CD14-positive monocyte (primary cell): ENCODE measurements at regions not wholly inside any gene's neighbourhood (a gene's known extent, or its start where the extent isn't known, plus 50 kb on each side); places are given as distances from the start of the nearest gene placed in this dataset.
A peak's percentile ranks its signal among the peaks of the same experiment; 100 is the strongest.

Source experiments
- DNase-seq, 3 donors: peaks; one replicate each; pipeline ENCODE4 v3.0.0-alpha.2; 2011 to 2022
- H2AFZ ChIP-seq: 2 replicates; pipeline ENCODE4 v1.6.0; 2012; ENCODE audit warnings: mild to moderate bottlenecking, low read depth, low read length, inconsistent platforms; ENCODE audit not compliant: insufficient read depth, poor library complexity, severe bottlenecking
- H3K27ac ChIP-seq, 2 donors: 1 replicate in 1 of 2; 2 replicates in 1 of 2; pipeline ENCODE4 v1.5.1; 2012 to 2013; ENCODE audit warnings: low read length in 2 of 2, control low read depth in 1 of 2, inconsistent platforms in 1 of 2, low read depth in 1 of 2, mild to moderate bottlenecking in 1 of 2
- H3K27me3 ChIP-seq, 2 donors: one replicate each; pipeline versions ENCODE4 v1.6.0 to v1.6.1; 2011 to 2013; ENCODE audit warnings: low read length in 2 of 2; ENCODE audit not compliant: control insufficient read depth in 2 of 2, insufficient read depth in 2 of 2
- H3K36me3 ChIP-seq, 2 donors: replicated peaks in 1 of 2; 1 replicate in 1 of 2; 2 replicates in 1 of 2; pipeline versions ENCODE4 v1.5.1 to v1.6.1; 2012 to 2013; ENCODE audit warnings: low read length in 2 of 2, control low read depth in 1 of 2, inconsistent platforms in 1 of 2, mild to moderate bottlenecking in 1 of 2; ENCODE audit not compliant: insufficient read depth in 2 of 2, control insufficient read depth in 1 of 2
- H3K4me1 ChIP-seq, 2 donors: 1 replicate in 1 of 2; 2 replicates in 1 of 2; pipeline versions ENCODE4 v1.5.1 to v1.6.1; 2012 to 2013; ENCODE audit warnings: low read length in 2 of 2, control low read depth in 1 of 2, inconsistent platforms in 1 of 2, mild to moderate bottlenecking in 1 of 2, moderate library complexity in 1 of 2; ENCODE audit not compliant: insufficient read depth in 2 of 2, control insufficient read depth in 1 of 2
- H3K4me2 ChIP-seq: replicated peaks from 2 replicates; pipeline ENCODE3; 2012; ENCODE audit warnings: low read length, moderate library complexity, mild to moderate bottlenecking; ENCODE audit not compliant: poor library complexity, severe bottlenecking; ENCODE audit errors: extremely low read depth
- H3K4me3 ChIP-seq, 3 experiments: fragments of 200-600 bp in 1 of 3; sonication (generic) in 1 of 3; replicated peaks in 1 of 3; 1 replicate in 2 of 3; 2 replicates in 1 of 3; pipeline ENCODE4 v1.5.1; 2011 to 2013; ENCODE audit warnings: low read length in 3 of 3, mild to moderate bottlenecking in 3 of 3, control low read depth in 2 of 3, low read depth in 2 of 3, inconsistent platforms in 1 of 3, moderate library complexity in 1 of 3
- H3K79me2 ChIP-seq: 2 replicates; pipeline ENCODE4 v1.6.0; 2012; ENCODE audit warnings: mild to moderate bottlenecking, control low read depth, inconsistent platforms, low read length, moderate library complexity; ENCODE audit not compliant: insufficient read depth
- H3K9ac ChIP-seq: 2 replicates; pipeline ENCODE4 v1.6.0; 2017; ENCODE audit warnings: low read length, mild to moderate bottlenecking; ENCODE audit not compliant: insufficient read depth, poor library complexity, severe bottlenecking
- H3K9me3 ChIP-seq, 2 donors: replicated peaks in 1 of 2; 1 replicate in 1 of 2; 2 replicates in 1 of 2; pipeline versions ENCODE4 v1.5.1 to v1.6.1; 2012 to 2013; ENCODE audit warnings: low read length in 2 of 2, control low read depth in 1 of 2; ENCODE audit not compliant: control insufficient read depth in 1 of 2, insufficient read depth in 1 of 2
- H4K20me1 ChIP-seq: 2 replicates; pipeline ENCODE4 v1.6.0; 2012; ENCODE audit warnings: mild to moderate bottlenecking, low read length, control low read depth, moderate library complexity; ENCODE audit not compliant: insufficient read depth
- H3K27ac Mint-ChIP-seq, 7 donors: one replicate each; pipeline ENCODE4 v1.8.0; 2020; ENCODE audit warnings: mild to moderate bottlenecking in 7 of 7, mixed read lengths in 7 of 7, moderate library complexity in 6 of 7, inconsistent platforms in 2 of 7
- H3K27me3 Mint-ChIP-seq, 3 donors: one replicate each; pipeline ENCODE4 v1.8.0; 2021 to 2022; ENCODE audit warnings: low read depth in 3 of 3, mild to moderate bottlenecking in 3 of 3, mixed read lengths in 3 of 3, moderate library complexity in 3 of 3, inconsistent platforms in 1 of 3
- H3K36me3 Mint-ChIP-seq, 2 donors: one replicate each; pipeline ENCODE4 v1.8.0; 2020; ENCODE audit warnings: mixed read lengths in 2 of 2, inconsistent platforms in 1 of 2, mild to moderate bottlenecking in 1 of 2
- H3K4me1 Mint-ChIP-seq: one replicate; pipeline ENCODE4 v1.8.0; 2020; ENCODE audit warnings: mild to moderate bottlenecking, mixed read lengths
- H3K4me3 Mint-ChIP-seq, 2 donors: one replicate each; pipeline ENCODE4 v1.8.0; 2020; ENCODE audit warnings: mild to moderate bottlenecking in 2 of 2, mixed read lengths in 2 of 2, moderate library complexity in 1 of 2
- H3K9me3 Mint-ChIP-seq, 7 donors: one replicate each; pipeline ENCODE4 v1.8.0; 2020 to 2022; ENCODE audit warnings: mixed read lengths in 7 of 7, mild to moderate bottlenecking in 6 of 7, moderate library complexity in 6 of 7, inconsistent platforms in 2 of 7
- WGBS: methylation state at CpG from one replicate; pipeline ENCODE4 v1.1.5; 2013; ENCODE audit warnings: missing lambda C conversion rate; ENCODE audit not compliant: insufficient coverage; 5-methylcytosine and 5-hydroxymethylcytosine counted together
- intact Hi-C, 2 donors: fragments of 100-400 bp; cut with micrococcal nuclease; formaldehyde crosslinking; loops; one replicate each; pipeline versions ENCODE4 v1.15.0 to v1.15.1; 2023
- TF ChIP-seq, protein P1 (sequence below): fragments of 200-600 bp; IDR thresholded peaks from one replicate; pipeline ENCODE4 v1.8.0; 2022; ENCODE audit warnings: antibody characterized with exemption, mild to moderate bottlenecking

- Mint-ChIP-seq H3K36me3 (no peaks in the 10 kb centered on the region), H3K27ac (no peak overlapping the region), H3K4me1 (peaks cover 6% of the 10 kb centered on the region), H3K27me3 (peaks cover 20 to 26% (median 25%) of the 10 kb centered on the region in 3 donors), H3K9me3 (peaks cover 0 to 6% (median 0%) of the 10 kb centered on the region in 7 donors), H3K4me3 (no peak overlapping the region)
- Histone ChIP-seq H3K36me3 (no peaks in the 10 kb centered on the region), H3K9ac (no peak overlapping the region), H3K4me3 (no peak overlapping the region), H3K4me1 (peaks cover 3 to 10% of the 10 kb centered on the region in 2 donors), H3K9me3 (no peaks in the 10 kb centered on the region), H3K27ac (no peak overlapping the region), H4K20me1 (no peaks in the 10 kb centered on the region), H3K79me2 (no peaks in the 10 kb centered on the region), H2AFZ (no peak overlapping the region), H3K4me2 (no peak overlapping the region), H3K27me3 (peaks cover 0 to 4% of the 10 kb centered on the region in 2 donors)
- intact Hi-C loops, result no loop called here
- DNase-seq, result no peak
- TF ChIP-seq, protein P1, sequence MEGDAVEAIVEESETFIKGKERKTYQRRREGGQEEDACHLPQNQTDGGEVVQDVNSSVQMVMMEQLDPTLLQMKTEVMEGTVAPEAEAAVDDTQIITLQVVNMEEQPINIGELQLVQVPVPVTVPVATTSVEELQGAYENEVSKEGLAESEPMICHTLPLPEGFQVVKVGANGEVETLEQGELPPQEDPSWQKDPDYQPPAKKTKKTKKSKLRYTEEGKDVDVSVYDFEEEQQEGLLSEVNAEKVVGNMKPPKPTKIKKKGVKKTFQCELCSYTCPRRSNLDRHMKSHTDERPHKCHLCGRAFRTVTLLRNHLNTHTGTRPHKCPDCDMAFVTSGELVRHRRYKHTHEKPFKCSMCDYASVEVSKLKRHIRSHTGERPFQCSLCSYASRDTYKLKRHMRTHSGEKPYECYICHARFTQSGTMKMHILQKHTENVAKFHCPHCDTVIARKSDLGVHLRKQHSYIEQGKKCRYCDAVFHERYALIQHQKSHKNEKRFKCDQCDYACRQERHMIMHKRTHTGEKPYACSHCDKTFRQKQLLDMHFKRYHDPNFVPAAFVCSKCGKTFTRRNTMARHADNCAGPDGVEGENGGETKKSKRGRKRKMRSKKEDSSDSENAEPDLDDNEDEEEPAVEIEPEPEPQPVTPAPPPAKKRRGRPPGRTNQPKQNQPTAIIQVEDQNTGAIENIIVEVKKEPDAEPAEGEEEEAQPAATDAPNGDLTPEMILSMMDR, result no peak
- 93% methylated on average over 14 of the region's 21 CpGs for WGBS
Observed at GRCh38 chr14:103227094-103227768, 104.0 kb downstream of the TNFAIP2 start.

GRCh38 chr14:103228076-103228806 lies 105.0 kb downstream of the TNFAIP2 start:
- Mint-ChIP-seq H3K4me3 (no peak overlapping the region), H3K27me3 (peaks cover 13 to 22% (median 19%) of the 10 kb centered on the region in 3 donors), H3K27ac (peak overlapping the region in 1 of 7 donors; percentile 63), H3K4me1 (peaks cover 5% of the 10 kb centered on the region), H3K36me3 (no peaks in the 10 kb centered on the region), H3K9me3 (peaks cover 0 to 4% (median 0%) of the 10 kb centered on the region in 7 donors)
- H2AFZ ChIP-seq, result no peak overlapping the region
- H3K4me2 ChIP-seq, result no peak overlapping the region
- TF ChIP-seq, protein P1, result no peak
- no peak overlapping the region for H3K9ac ChIP-seq
- no peaks in the 10 kb centered on the region for H3K9me3 ChIP-seq
- H3K79me2 ChIP-seq, result no peaks in the 10 kb centered on the region
- WGBS, result 100% methylated on average over 5 of the region's 8 CpGs
- H3K36me3 ChIP-seq, result no peaks in the 10 kb centered on the region
- H3K4me3 ChIP-seq, result no peak overlapping the region
- DNase-seq, result no peak
- no peak overlapping the region for H3K27ac ChIP-seq
- H4K20me1 ChIP-seq, result no peaks in the 10 kb centered on the region
- no peaks in the 10 kb centered on the region for H3K27me3 ChIP-seq
- H3K4me1 ChIP-seq, result peaks cover 3 to 8% of the 10 kb centered on the region in 2 donors
- intact Hi-C loops, result no loop called here
